Ascending aorta (tissue), 2 donors: ENCODE measurements at regions not wholly inside any gene's neighbourhood (a gene's known extent, or its start where the extent isn't known, plus 50 kb on each side); places are given as distances from the start of the nearest gene placed in this dataset.
A peak's percentile ranks its signal among the peaks of the same experiment; 100 is the strongest.

ENCODE experiments used
- DNase-seq, 2 donors: peaks; one replicate each; pipeline ENCODE4 v3.0.0-alpha.2; 2019; ENCODE audit warnings: low spot score in 2 of 2
- H3K27ac ChIP-seq, 2 donors: fragments of 200-600 bp; sonication (generic); one replicate each; pipeline ENCODE4 v1.5.1; 2016 to 2017; ENCODE audit warnings: mild to moderate bottlenecking in 1 of 2
- H3K27me3 ChIP-seq: fragments of 200-600 bp; sonication (generic); one replicate; pipeline ENCODE4 v1.5.1; 2017
- H3K36me3 ChIP-seq, 2 donors: fragments of 200-600 bp; sonication (generic); one replicate each; pipeline ENCODE4 v1.5.1; 2016
- H3K4me1 ChIP-seq, 2 donors: fragments of 200-600 bp; sonication (generic); one replicate each; pipeline ENCODE4 v1.5.1; 2016 to 2017; ENCODE audit warnings: mild to moderate bottlenecking in 1 of 2
- H3K4me3 ChIP-seq, 2 donors: fragments of 200-600 bp; sonication (generic); one replicate each; pipeline ENCODE4 v1.5.1; 2016 to 2017; ENCODE audit warnings: mild to moderate bottlenecking in 1 of 2
- H3K9me3 ChIP-seq, 2 donors: fragments of 200-600 bp; sonication (generic); one replicate each; pipeline ENCODE4 v1.5.1; 2016
- intact Hi-C: fragments of 100-400 bp; cut with DNase I; formaldehyde crosslinking; loops from one replicate; pipeline ENCODE4 v1.15.1; 2023
- TF ChIP-seq, protein P1 (sequence below), 3 experiments: fragments of 200-600 bp in 2 of 3; fragments of 450-650 bp in 1 of 3; sonication (generic) in 2 of 3; IDR thresholded peaks; one replicate each; pipeline ENCODE4 v1.5.1; 2016 to 2019; ENCODE audit warnings: antibody characterized with exemption in 3 of 3, mild to moderate bottlenecking in 1 of 3, moderate library complexity in 1 of 3

DNA sequence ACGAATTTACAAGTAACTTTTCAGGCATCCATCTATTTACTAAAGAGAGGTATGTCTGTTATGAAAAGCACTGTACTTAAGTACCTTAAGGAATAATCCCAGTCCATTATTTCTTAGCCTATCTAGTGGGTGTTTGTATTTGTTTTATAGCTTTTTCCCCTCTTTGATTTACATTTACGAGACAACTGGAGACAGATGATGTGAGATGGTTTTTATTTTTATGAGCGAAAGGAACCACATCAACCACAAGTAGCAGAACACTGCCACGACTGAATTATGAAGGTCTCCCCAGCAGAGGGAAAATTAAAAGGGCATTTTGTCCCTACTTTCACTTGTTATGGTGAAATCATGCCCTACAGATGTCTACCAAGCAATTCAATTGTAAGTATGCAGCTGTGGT is 357.8 kb downstream of the NFIB start:
- Histone ChIP-seq H3K4me1 (peaks cover 0 to 14% of the 10 kb centered on the region in 2 donors), H3K27me3 (no peaks in the 10 kb centered on the region), H3K9me3 (no peaks in the 10 kb centered on the region), H3K27ac (no peak overlapping the region), H3K36me3 (no peaks in the 10 kb centered on the region), H3K4me3 (no peak overlapping the region)
- TF ChIP-seq, protein P1, sequence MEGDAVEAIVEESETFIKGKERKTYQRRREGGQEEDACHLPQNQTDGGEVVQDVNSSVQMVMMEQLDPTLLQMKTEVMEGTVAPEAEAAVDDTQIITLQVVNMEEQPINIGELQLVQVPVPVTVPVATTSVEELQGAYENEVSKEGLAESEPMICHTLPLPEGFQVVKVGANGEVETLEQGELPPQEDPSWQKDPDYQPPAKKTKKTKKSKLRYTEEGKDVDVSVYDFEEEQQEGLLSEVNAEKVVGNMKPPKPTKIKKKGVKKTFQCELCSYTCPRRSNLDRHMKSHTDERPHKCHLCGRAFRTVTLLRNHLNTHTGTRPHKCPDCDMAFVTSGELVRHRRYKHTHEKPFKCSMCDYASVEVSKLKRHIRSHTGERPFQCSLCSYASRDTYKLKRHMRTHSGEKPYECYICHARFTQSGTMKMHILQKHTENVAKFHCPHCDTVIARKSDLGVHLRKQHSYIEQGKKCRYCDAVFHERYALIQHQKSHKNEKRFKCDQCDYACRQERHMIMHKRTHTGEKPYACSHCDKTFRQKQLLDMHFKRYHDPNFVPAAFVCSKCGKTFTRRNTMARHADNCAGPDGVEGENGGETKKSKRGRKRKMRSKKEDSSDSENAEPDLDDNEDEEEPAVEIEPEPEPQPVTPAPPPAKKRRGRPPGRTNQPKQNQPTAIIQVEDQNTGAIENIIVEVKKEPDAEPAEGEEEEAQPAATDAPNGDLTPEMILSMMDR (IDR thresholded peaks at IDR 0.05), result no peak
- intact Hi-C loops, result no loop called here
- no peak for DNase-seq

DNA sequence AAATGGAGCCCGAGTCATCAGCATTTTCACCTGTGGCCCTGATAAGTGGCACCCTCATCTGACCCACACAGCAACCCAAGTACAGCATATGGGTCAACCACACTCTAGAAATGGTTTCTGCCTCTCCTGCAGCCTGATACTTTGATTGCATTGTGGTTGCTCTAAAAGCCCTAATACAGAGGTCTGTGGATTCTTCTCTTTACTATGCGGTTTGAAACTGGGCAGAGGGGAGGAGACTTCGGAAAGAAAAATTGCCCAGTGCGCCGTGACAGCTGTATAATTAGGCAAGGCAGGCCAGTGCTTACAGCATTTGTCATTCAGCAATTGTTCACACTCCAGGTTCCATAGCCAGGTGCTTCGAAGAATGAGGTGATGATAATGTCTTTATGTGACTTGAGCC is 361.0 kb downstream of the NFIB start:
- DNase-seq, result no peak
- Histone ChIP-seq H3K4me3 (no peak overlapping the region), H3K36me3 (no peaks in the 10 kb centered on the region), H3K27me3 (no peaks in the 10 kb centered on the region), H3K27ac (no peak overlapping the region), H3K4me1 (peaks cover 0 to 3% of the 10 kb centered on the region in 2 donors), H3K9me3 (no peaks in the 10 kb centered on the region)
- intact Hi-C loops, result no loop called here
- TF ChIP-seq, protein P1 (IDR thresholded peaks at IDR 0.05), result no peak

DNA sequence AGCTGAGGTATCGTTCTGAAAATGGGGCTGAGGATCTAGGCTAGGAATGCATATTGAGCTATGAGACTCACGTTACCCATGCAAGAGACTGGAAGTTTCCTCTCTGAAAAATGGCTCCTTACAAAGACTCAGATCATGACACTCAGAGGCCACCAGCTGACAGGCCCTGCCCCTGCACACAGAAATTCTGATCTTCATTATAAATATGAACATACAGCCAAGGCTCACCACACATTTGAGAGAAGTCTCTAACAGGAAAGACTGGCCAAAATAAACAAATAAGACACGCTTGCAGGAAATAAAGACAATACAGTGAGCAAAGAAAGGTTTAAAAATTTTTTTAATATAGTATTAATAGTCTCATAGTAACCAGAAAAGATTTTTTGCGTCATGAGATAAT is 365.9 kb downstream of the NFIB start:
- Histone ChIP-seq H3K4me1 (no peaks in the 10 kb centered on the region), H3K9me3 (no peaks in the 10 kb centered on the region), H3K27me3 (no peaks in the 10 kb centered on the region), H3K36me3 (no peaks in the 10 kb centered on the region), H3K4me3 (no peak overlapping the region), H3K27ac (no peak overlapping the region)
- intact Hi-C loops, result no loop called here
- no peak for DNase-seq
- TF ChIP-seq, protein P1 (IDR thresholded peaks at IDR 0.05), result no peak

DNA sequence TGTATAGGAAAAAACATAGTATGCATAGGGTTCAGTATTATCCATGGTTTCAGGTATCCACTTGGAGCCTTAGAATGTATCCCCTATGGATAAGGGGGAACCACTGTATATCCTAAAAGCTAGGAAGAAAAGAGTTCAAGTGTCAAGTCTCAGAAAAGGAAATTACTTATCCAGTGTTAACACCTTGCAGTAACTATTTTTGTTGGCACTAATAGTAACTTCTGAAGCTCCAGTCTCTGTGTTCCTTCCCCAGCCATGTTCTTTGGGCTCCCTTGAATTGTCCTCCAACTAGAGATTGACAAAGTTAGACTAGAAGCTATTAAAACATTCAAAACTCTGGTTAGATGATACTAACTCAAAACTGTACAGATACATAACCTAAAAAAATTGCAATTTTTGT is 370.8 kb downstream of the NFIB start:
- no peak for DNase-seq
- Histone ChIP-seq H3K36me3 (no peaks in the 10 kb centered on the region), H3K27me3 (no peaks in the 10 kb centered on the region), H3K4me3 (no peak overlapping the region), H3K27ac (no peak overlapping the region), H3K4me1 (peaks cover 0 to 8% of the 10 kb centered on the region in 2 donors), H3K9me3 (no peaks in the 10 kb centered on the region)
- intact Hi-C loops, result no loop called here
- TF ChIP-seq, protein P1 (IDR thresholded peaks at IDR 0.05), result no peak

DNA sequence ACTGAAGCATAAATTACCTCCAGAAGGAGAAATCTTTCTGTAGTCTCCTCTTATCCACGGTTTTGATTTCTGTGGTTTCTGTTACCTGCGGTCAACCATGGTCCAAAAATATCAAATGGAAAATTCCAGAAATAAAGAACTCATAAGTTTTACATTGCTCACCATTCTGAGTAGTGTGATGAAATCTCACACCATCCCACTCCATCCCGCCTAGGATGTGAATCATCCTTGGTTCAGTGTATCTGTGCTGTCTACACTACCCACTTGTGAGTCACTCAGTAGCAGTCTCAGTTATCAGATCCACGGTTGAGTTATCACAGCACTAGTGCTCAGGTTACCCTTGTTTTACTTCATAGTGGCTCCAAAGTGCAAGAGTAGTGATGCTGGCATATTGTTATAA is 371.2 kb downstream of the NFIB start:
- Histone ChIP-seq H3K27ac (no peak overlapping the region), H3K4me1 (peaks cover 0 to 8% of the 10 kb centered on the region in 2 donors)

More for the DNA sequence above, 371.2 kb downstream of the NFIB start:
- TF ChIP-seq, protein P1 (IDR thresholded peaks at IDR 0.05), result no peak
- DNase-seq, result peak in 1 of 2 donors; percentile 70
- Histone ChIP-seq H3K36me3 (no peaks in the 10 kb centered on the region), H3K27me3 (no peaks in the 10 kb centered on the region), H3K9me3 (no peaks in the 10 kb centered on the region), H3K4me3 (no peak overlapping the region)
- intact Hi-C loops, result no loop called here
